Occipital lobe (tissue), 1 donor: ENCODE measurements at regions not wholly inside any gene's neighbourhood (a gene's known extent, or its start where the extent isn't known, plus 50 kb on each side); places are given as distances from the start of the nearest gene placed in this dataset.

Experiments
- DNase-seq: peaks from one replicate; lab custom pipeline; 2025; lab: John Stamatoyannopoulos, UW

DNA sequence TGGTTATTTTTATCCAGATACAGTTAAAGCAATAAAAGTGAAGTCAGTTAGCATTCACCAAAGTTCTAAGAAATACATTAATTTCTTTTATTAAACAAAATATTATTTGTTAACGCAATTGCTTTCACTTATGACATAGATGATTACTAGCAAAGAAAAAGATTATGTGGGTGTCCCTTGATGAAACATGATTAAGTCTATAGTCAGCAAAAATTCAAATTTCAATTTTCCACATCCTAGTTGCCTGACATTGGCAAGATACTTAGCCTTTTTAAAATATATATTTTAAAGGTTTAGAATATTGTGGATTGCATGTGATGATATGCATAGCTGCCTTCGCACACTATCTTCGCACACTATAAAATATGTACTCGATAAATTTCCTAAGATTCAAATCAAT, 1780.5 kb upstream of the MIR17HG start:
- no peak for DNase-seq

DNA sequence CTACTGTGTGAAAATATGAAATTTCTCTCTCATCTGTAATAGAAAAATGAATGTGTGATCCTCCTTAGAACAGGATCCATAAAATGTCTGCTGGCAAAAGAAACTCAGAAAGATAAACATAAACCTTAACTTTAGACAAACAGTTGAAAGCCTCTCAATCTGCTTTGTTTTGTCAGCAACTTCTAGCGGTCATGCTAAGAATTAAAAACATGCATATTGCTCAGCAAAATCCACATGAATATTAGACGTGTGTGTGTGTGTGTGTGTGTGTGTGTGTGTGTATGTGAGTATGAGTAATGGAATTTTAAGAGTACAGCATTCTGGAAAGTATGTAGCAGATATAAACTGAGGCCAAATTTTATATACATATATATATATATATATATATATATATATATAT, 1779.2 kb upstream of the MIR17HG start:
- DNase-seq = no peak

DNA sequence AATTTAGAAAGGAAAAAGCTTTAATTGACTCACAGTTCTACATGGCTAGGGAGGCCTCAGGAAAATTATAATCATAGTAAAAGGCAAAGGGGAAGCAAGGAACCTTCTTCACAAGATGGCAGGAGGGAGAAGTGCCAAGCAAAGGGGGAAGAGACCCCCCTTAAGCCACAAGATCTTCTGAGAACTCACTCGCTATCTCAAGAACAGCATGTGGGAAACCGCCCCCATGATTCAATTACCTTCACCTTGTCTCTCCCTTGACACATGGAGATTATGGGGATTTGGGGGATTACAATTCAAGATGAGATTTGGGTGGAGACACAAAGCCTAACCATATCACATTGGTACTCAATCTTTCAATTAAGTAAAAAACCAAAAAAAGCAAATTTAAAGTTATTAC, 1778.7 kb upstream of the MIR17HG start:
- DNase-seq = no peak

DNA sequence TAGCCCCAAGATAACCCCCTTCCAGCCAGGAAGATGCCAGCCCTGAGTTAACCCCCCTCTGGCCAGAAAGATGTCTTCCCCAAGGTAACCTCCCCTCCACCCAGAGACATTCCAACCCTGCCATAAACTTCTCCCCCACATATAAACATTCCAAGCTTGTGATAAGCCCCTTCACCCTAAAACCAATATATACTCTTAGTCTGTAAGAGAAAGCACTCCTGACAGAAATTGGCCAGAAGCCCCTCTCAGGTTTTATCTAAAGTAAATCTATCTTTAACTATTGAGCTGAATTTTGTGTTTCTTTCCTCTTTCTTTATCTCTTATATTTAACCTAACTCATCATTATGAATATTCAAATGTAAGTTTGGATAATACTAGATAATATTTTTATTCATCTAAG, 1775.8 kb upstream of the MIR17HG start:
- DNase-seq = no peak

DNA sequence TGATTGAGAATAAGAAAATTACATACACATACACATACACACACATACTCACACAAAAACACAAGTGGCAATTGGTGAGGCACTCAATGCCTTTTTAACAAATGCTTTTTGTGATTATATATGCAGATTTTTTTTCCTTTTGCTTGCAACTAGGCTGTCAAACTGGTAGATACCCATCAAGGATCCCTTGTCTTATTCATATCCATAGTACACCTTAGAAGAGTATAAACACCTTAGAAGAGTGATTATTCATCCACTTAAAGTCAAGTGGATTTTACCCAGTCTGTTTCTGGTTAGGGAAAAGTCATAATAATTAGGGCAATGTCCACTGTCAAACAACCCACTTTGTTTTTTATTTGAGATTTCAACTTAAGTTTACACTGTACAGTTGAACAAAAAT, 1773.4 kb upstream of the MIR17HG start:
- no peak for DNase-seq

DNA sequence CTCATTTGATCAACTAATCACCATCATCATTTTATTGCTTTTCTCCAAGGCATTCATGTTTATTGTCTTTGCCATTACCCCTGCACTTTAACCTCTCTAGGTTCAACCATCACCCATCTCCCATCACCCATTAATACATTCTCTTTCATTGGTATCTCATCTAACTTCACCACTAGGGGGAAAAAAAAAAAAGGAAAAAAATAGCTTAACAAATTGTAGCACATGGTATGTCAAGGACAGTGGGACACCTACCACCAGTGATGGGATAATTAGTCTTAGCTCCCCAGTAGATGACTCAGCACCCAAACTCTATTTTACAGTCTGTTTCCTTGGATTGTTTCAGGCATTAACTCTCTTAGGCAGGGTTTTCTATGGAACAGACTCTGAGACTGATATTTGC, 1770.2 kb upstream of the MIR17HG start:
- no peak for DNase-seq

DNA sequence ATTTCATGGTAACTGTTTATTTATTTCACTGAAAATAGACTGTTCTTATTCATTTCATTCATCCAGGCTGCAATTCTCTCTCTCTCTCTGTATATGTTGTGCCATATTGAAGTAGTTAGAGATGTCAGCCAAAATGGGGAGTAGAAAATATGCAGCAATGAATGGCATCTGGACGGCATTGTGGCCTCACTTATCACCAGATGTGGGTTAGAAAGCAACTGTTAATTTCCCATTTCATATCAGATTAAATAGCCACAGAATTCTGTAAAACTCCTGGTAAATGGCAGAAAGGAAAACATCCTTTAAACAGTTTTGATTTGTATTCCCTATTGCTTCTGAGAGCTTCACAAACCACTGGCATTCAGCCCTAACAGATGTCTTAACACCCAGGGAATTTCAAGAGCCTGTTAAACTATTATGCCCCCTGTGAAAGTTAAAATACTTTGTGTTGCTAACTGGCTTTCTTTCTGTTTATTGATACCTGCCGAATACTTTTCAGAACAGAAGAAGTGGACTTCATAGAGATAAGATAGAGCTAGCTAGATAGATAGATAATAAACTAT, 1763.3 kb upstream of the MIR17HG start:
- DNase-seq = no peak

DNA sequence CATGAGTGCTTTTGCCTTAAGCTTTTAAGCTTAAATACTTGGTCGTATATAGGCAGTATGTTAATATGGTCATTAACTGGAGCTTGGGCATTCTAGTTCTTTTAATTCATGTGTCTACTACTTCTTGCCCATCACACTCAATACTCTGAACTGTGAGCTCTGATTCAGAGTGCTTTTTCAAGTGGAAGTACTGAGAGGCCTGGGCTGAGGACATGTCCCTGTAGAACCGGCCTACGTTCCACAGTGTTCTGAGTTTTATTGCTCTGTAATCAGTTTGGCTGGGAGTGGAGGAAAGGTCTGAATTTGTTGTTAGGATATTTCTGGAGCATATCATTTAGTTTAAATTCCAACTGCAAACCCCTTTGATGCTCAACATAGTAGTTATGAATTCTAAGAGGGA, 1744.8 kb upstream of the MIR17HG start:
- DNase-seq = no peak

DNA sequence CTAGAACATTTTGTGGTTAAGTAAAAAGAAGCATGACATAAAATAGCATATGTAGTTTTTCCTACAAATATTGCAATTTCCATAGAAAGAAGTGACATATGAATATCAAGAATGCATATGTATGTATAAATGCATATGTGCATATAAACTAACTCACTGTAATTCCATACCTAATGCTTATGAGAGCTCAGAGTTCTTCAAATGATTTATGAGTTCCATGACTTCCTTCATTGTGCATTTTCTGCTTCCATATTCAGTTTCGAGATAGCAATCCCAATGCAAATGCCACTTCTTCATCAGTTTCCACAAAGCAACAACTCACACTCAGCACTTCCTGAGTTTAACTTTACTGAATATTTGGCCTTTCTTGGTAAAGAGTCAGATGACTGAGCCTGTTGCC, 1744.3 kb upstream of the MIR17HG start:
- DNase-seq = no peak

DNA sequence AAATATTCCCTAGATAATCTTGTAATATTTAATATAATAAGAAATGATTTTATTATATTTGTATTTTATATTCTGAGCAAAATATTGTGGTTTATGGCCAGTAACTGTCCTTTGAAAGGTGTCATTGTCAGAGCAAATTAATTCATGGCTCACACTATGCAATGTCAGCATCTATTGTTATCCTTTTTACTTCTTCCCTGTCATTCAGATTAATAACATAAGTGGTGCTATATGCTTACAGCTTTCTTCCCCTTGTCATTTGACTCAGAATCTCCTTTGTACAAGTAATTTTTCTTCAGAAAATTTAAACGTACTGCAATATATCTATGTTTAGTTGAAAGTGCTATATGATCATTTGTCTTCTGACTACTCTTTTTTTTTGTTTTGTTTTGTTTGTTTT, 1738.2 kb upstream of the MIR17HG start:
- DNase-seq = no peak

DNA sequence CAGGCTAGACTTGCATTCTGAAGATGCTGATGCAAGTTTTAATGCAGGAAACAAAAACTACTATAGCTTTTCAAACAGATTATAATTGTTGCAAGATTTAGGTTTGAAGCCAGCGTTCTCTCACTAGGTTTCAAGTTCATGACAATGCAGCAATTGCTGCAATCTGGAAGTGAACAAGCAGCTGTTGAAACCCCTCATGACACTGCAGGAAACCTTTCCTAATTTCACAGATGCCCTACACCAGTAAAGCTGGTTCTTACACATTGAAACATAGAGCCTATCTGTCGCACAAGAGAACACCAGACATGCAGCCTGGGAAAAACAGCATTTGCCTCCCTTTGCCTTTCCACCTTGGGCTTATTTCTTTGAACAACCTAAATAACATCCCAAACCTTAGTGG, 1737.2 kb upstream of the MIR17HG start:
- DNase-seq = no peak

DNA sequence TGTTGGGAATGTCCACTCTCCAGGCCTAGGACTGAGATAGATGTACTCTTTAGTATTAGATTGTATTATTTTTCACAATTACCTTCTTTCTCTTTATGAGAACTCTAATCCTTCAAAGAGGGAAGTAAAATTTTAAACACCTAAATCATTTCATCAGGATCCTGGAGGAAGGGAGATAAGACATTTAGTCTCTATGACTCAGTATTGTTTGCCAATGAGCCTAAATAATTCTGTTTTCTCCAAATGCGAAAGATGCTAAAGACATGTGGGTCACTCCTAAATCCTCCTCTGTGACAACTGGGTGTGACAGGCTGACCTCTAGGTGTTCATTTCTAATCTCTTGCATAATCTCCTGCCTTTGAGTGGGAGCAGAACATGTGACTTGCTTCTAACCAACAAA, 1736.6 kb upstream of the MIR17HG start:
- DNase-seq = no peak

DNA sequence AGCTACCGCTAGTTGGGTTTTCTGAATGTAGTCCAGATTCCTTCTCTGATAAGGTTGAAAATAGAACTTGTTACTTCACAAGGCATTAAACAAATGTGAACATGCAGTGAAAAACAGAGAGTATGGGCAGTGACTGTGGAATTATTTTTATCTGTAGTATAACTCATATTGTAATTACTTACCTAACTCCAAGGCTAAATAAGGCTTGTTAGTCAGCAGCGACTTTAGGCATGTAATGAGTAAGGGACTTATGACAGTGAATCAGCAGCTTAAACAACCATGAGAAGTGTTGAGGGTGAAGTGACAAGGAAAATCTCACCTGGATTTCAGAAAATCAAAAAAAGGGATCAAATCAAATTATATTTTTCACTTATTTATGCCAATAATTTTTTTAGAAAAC, 1719.5 kb upstream of the MIR17HG start:
- no peak for DNase-seq

DNA sequence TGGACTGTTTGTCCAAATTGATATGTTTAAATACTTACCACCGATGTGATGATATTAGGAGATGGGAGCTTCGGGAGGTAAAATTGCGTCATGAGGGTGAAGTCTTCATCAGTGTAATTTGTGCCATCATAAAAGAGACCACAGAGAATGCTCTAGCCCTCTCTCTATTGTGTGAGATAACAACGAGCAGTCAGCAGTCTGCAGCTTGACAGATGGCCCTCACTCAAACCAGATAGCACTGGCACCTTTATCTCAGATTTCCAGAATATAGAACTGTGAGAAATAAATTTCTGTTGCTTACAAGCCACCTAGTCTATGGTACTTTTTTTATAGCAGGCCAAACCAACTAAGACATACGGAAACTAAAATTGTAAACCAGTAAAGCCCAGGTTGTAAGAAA, 1718.9 kb upstream of the MIR17HG start:
- no peak for DNase-seq

DNA sequence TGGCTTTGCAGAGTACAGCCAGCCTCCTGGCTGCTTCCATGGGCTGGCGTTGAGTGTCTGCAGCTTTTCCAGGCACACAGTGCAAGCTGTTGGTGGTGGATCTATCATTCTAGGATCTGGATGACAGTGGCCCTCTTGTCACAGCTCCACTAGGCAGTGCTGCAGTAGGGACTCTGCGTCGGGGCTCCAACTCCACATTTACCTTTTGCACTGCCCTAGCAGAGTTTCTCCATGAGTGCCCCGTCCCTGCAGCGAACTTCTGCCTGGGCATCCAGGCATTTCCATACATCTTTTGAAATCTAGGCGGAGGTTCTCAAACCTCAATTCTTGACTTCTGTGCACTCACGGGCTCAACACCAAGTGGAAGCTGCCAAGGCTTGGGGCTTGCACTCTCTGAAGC, 1697.3 kb upstream of the MIR17HG start:
- DNase-seq = no peak

DNA sequence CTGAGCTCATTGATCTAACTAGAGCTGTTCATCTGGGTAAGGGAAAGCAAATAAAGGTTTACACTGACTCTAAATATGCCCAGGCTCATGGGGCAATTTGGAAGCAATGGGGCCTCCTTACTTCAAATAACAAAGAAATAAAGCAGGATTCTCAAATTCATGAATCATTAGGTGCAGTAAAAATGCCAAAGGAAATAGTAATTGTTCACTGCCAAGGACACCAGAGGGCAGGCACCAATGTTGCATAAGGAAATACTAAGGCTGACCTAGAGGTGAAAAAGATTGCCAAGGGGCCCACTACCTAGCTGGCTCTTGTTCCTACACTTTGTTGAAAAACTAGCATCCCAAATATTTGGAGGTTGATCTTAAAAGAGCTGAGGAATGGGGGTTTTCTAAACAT, 1686.7 kb upstream of the MIR17HG start:
- no peak for DNase-seq

DNA sequence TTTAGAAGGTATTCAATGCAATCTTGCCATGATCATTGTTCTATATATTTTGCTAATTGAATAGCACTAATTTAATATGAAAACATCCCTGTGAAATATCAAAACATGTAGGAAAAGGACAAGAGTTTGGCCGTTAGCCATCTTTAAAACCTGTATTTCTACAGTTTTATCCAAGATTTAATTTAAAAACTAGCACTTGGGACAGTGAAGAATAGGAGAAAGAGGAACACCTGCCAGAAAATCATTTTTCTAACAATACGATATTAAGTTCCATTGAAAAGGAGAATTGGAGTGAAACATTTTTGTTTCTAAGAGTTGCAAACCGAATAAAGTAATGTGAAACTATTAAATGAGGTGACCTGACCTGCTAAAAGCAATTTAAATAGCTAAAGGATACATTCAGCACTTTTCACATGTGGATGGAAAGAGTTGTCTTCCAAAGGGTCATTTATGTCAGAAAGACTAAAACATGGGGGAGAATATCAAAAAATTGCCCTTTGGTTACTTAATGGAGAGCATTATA, 1673.6 kb upstream of the MIR17HG start:
- DNase-seq = no peak

DNA sequence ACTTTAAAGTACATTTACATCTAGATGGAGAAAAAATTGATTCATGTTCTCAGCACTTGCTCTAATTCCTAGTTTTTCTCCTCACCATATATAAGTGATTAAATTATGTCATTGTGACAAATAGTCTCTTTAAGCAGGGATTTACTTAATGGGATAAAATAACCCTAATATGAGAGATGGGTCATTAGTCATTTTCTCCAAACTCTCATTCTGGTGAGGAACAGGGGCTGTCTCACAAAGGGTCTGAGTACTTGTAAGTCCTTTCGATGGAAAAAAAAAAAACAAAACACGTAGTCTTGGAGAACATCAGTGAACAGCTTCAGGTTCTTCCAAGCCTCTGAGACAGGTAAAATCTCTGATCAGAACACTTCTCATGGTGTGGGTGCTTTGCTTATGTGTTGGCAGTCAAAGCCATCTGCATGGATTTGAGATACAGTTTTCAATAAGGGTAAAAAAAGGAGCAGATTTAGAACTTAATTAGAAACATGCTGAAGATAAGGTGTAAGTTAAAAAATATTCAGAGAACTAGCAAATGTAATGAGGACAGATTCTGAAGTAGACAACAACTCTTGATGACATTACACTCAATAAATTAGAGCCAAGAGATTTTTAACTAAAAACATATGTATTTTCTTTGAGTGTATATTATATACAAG, 1668.9 kb upstream of the MIR17HG start:
- no peak for DNase-seq

DNA sequence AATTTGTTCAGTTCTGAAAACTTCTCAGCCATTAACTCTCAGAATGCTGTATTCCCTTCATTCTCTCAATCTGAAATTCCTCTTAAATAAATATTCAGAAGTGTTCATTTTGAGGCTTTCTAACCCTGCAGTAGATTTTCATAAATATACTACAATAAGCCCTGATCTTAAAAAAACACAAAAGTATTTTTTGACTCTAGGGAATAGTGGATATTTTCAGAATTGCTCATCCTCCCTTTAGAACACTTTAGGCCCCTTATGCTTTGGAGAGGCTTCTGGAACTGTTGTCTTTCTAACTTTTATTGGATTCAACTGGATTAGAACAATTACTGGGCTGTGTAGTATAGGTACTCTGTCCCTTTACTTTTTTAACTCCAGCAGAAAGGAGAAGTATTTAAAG, 1662.6 kb upstream of the MIR17HG start:
- no peak for DNase-seq

DNA sequence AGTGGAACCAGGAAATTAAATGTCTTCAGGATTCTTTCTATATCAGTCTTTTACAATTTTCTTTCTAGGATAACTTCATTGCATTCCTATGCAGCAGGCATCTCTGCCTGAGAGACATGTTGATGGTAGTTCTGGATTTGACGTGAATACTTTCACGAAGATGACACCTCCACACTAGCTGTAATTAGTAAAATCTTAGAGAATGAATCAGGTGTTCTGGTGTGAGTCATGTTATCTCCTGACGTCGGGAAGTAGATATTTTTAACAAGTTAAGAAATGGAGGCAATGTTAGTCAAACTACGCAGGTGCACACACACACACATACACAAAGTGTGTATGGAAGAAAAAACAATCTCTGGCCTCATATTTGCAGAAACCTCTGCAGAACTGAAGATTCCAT, 1661.3 kb upstream of the MIR17HG start:
- DNase-seq = no peak

DNA sequence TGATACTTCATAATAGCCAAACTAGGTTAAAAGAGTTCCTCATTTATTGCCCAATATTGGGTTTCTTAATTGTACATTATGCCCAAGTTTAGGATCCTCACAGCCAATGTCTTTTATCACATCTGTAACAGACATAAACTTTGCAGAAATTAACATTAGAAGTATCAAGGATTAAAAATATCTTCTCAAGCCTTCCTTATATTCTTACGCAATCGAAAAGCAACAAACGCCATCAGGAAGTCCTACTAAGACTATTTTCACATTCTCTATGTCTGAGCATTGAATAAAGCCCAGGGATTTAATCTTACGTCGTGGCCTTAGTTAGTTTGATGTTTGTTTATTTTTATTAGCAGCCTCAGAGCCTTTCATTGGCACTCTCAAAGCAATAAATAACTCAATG, 1660.4 kb upstream of the MIR17HG start:
- DNase-seq = no peak

DNA sequence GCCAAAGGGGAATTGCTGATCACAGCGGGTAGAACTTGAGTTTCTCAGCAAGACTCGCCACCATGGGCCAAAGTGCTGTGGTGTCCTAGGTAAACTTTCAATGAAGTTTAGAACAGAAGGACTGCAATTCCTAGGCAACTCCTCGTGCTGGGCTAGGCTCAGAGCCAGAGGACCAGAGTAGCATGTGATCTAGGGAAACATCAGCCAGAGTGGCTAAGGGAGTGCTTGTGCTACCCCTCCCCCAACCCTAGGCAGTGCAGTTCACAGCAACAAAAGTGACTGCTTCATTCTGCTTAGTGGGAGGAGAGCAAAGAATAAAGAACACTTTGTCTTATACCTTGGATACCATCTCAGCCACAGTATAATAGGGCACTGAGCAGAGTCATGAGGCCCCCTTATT, 1658.6 kb upstream of the MIR17HG start:
- DNase-seq = peak; percentile 19

DNA sequence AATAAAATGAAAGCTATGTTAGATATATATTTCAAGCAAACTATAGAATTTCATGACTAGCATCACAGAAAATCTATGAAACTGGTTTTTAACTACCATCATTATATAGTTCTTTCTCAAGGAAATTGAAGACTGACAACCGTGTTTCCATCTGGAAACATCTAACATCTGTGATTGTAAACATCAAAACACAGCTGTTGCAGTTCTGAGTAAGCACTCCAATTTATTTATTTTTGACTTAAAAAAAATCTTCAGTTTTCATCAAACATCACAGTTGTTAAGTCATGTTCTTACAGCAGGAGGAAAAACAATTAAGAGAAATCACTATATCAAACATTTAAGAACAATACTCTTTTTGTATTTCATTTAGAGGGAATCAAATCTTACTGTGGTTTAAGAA, 1653.0 kb upstream of the MIR17HG start:
- no peak for DNase-seq
